ENCODE measurements at regions not wholly inside any gene's neighbourhood (a gene's known extent, or its start where the extent isn't known, plus 50 kb on each side); places are given as distances from the start of the nearest gene placed in this dataset.

- Histone ChIP-seq H3K9me3 (ENCODE audit: insufficient read depth, low read length, severe bottlenecking) (no peaks in the 10 kb centered on the region), H3K4me3 (ENCODE audit: low read depth in 1 of 2, low read length in 2 of 2) (no peak overlapping the region), H4K20me1 (ENCODE audit: insufficient read depth, low read length) (no peaks in the 10 kb centered on the region), H3K4me1 (ENCODE audit: insufficient read depth, low read length) (no peaks in the 10 kb centered on the region), H3K27ac (ENCODE audit: low read length) (no peak overlapping the region), H3K36me3 (ENCODE audit: insufficient read depth, low read length) (no peaks in the 10 kb centered on the region), H3K79me2 (ENCODE audit: insufficient read depth, low read length) (no peaks in the 10 kb centered on the region), H3K9ac (ENCODE audit: low read depth, low read length) (no peak overlapping the region), H2AFZ (ENCODE audit: low read depth, low read length) (no peak overlapping the region), H3K4me2 (ENCODE audit: insufficient read depth, low read length) (no peak overlapping the region), H3K27me3 (ENCODE audit: insufficient read depth, low read length, poor library complexity) (no peaks in the 10 kb centered on the region)
- no peak for ATAC-seq (ENCODE audit: insufficient read depth, low read depth)
- DNase-seq = no peak
- no peak for TF ChIP-seq EZH2 (IDR thresholded peaks at IDR 0.05; ENCODE audit: borderline replicate concordance, low read depth, low read length, severe bottlenecking)
- TF ChIP-seq, protein P1, sequence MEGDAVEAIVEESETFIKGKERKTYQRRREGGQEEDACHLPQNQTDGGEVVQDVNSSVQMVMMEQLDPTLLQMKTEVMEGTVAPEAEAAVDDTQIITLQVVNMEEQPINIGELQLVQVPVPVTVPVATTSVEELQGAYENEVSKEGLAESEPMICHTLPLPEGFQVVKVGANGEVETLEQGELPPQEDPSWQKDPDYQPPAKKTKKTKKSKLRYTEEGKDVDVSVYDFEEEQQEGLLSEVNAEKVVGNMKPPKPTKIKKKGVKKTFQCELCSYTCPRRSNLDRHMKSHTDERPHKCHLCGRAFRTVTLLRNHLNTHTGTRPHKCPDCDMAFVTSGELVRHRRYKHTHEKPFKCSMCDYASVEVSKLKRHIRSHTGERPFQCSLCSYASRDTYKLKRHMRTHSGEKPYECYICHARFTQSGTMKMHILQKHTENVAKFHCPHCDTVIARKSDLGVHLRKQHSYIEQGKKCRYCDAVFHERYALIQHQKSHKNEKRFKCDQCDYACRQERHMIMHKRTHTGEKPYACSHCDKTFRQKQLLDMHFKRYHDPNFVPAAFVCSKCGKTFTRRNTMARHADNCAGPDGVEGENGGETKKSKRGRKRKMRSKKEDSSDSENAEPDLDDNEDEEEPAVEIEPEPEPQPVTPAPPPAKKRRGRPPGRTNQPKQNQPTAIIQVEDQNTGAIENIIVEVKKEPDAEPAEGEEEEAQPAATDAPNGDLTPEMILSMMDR (IDR thresholded peaks at IDR 0.05; ENCODE audit: borderline replicate concordance, extremely low read depth, low read length, poor library complexity, severe bottlenecking) = no peak
These were observed 130.8 kb downstream of the FAT4 start for GRCh38 chr4:125445525-125445924.

DNA sequence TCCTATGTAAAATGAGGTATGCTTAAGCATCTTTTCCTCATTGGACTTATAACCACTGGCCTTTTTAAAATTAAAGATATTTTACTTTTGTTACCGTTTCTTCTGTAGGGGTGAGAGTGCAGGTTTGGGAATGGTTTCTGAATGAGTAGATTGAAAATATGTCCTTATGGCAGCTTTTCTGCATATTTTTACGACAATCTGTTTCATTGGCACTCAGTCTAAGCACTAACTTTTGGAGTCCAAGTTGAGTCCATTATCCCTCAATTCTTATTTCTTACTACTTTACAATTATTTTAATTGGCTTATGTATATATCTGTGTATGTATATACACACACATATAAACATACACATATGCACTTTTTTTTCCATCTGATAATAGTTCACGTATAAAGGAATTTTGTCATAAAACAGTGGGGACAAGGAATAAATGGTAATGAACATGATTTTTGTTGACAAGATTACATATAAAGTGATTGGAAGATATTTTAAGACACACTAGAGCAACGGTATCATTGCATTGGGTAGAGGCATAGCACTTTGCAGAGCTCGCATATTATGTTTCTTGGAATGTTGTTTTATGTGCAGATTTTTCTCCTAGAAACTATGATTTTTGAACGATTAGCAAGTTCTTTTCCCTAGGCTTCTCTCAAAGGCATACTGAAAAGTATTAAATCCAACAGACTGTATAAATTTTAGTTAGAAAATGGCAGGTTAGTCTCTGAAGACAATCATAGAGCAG is 133.0 kb downstream of the FAT4 start:
- ATAC-seq (ENCODE audit: insufficient read depth, low read depth) (no peak), DNase-seq (no peak)
- no peak overlapping the region for H3K9ac ChIP-seq (ENCODE audit: low read depth, low read length)
- H3K27ac ChIP-seq (ENCODE audit: low read length) = no peak overlapping the region
- no peak overlapping the region for H3K4me3 ChIP-seq (ENCODE audit: low read depth in 1 of 2, low read length in 2 of 2)
- H2AFZ ChIP-seq (ENCODE audit: low read depth, low read length) = no peak overlapping the region
- no peaks in the 10 kb centered on the region for H3K36me3 ChIP-seq (ENCODE audit: insufficient read depth, low read length)
- no peaks in the 10 kb centered on the region for H3K79me2 ChIP-seq (ENCODE audit: insufficient read depth, low read length)
- no peaks in the 10 kb centered on the region for H3K4me1 ChIP-seq (ENCODE audit: insufficient read depth, low read length)
- TF ChIP-seq, protein P1 (IDR thresholded peaks at IDR 0.05; ENCODE audit: borderline replicate concordance, extremely low read depth, low read length, poor library complexity, severe bottlenecking) = no peak
- TF ChIP-seq EZH2 (IDR thresholded peaks at IDR 0.05; ENCODE audit: borderline replicate concordance, low read depth, low read length, severe bottlenecking) = no peak
- peaks cover 4% of the 10 kb centered on the region for H3K9me3 ChIP-seq (ENCODE audit: insufficient read depth, low read length, severe bottlenecking)
- no peaks in the 10 kb centered on the region for H4K20me1 ChIP-seq (ENCODE audit: insufficient read depth, low read length)
- H3K4me2 ChIP-seq (ENCODE audit: insufficient read depth, low read length) = no peak overlapping the region
- H3K27me3 ChIP-seq (ENCODE audit: insufficient read depth, low read length, poor library complexity) = no peaks in the 10 kb centered on the region

DNA sequence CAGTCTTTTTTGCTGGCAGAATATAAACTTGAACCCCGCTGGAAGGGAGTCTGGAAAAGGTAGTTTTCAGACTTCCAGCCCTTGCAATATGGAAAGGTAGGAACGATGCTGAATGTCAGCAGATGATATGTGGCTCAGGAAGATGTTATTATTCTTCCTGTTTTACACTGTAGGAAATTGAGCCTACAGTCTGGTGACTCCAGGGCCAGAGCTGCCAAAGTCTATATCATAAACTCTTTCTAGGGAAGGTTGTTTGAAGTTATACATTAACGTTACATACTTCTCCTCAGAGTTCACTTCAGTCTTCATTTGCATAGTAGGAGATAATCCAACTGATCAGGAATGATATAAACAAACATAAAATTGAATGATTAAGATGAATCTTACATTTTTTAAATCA is 141.3 kb downstream of the FAT4 start:
- Histone ChIP-seq H3K9ac (ENCODE audit: low read depth, low read length) (no peak overlapping the region), H3K27ac (ENCODE audit: low read length) (no peak overlapping the region), H3K4me3 (ENCODE audit: low read depth in 1 of 2, low read length in 2 of 2) (no peak overlapping the region), H3K9me3 (ENCODE audit: insufficient read depth, low read length, severe bottlenecking) (peaks cover 4% of the 10 kb centered on the region), H3K4me2 (ENCODE audit: insufficient read depth, low read length) (no peak overlapping the region), H3K27me3 (ENCODE audit: insufficient read depth, low read length, poor library complexity) (no peaks in the 10 kb centered on the region), H4K20me1 (ENCODE audit: insufficient read depth, low read length) (no peaks in the 10 kb centered on the region), H2AFZ (ENCODE audit: low read depth, low read length) (no peak overlapping the region), H3K4me1 (ENCODE audit: insufficient read depth, low read length) (no peaks in the 10 kb centered on the region), H3K36me3 (ENCODE audit: insufficient read depth, low read length) (no peaks in the 10 kb centered on the region), H3K79me2 (ENCODE audit: insufficient read depth, low read length) (no peaks in the 10 kb centered on the region)
- TF ChIP-seq, protein P1 (IDR thresholded peaks at IDR 0.05; ENCODE audit: borderline replicate concordance, extremely low read depth, low read length, poor library complexity, severe bottlenecking) = no peak
- no peak for TF ChIP-seq EZH2 (IDR thresholded peaks at IDR 0.05; ENCODE audit: borderline replicate concordance, low read depth, low read length, severe bottlenecking)
- ATAC-seq (ENCODE audit: insufficient read depth, low read depth) = no peak
- no peak for DNase-seq
